ENCODE measurements at regions not wholly inside any gene's neighbourhood (a gene's known extent, or its start where the extent isn't known, plus 50 kb on each side); places are given as distances from the start of the nearest gene placed in this dataset.

- no peak for TF ChIP-seq ZBTB33 (IDR thresholded peaks at IDR 0.05; ENCODE audit: extremely low read depth, insufficient replicate concordance, low read length)
- TF ChIP-seq CEBPB (IDR thresholded peaks at IDR 0.05; ENCODE audit: low read depth): no peak
Measured at GRCh38 chr22:48580481-48580970, 1247.1 kb downstream of the BRD1 start (continued).

GRCh38 chr22:48579928-48580309 is 1247.8 kb downstream of the BRD1 start:
- no peak overlapping the region for H3K4me2 ChIP-seq (ENCODE audit: low read length)
- no peaks in the 10 kb centered on the region for H3K36me3 ChIP-seq (ENCODE audit: control insufficient read depth in 1 of 2, insufficient read depth in 2 of 2, low read length in 2 of 2)
- no peaks in the 10 kb centered on the region for H3K4me1 ChIP-seq (ENCODE audit: control insufficient read depth in 1 of 2, insufficient read depth in 2 of 2, low read length in 2 of 2)
- DNase-seq (ENCODE audit: low read depth, low spot score) (no peak), ATAC-seq (no peak)
- no peaks in the 10 kb centered on the region for H3K9me2 ChIP-seq (ENCODE audit: insufficient read depth)
- CTCF ChIA-PET: no interaction called here
- TF ChIP-seq JUND (IDR thresholded peaks at IDR 0.05) (no peak), RAD21 (IDR thresholded peaks at IDR 0.05; ENCODE audit: low read depth) (no peak), POLR2A (IDR thresholded peaks at IDR 0.05; ENCODE audit: borderline replicate concordance, extremely low read depth, insufficient read depth, insufficient read length) (no peak), CTCF (IDR thresholded peaks at IDR 0.05 in 2 of 3, conservative IDR thresholded peaks at IDR 0.05 in 1 of 3; ENCODE audit: borderline replicate concordance in 1 of 3, insufficient read depth in 1 of 3, low read depth in 2 of 3, low read length in 2 of 3) (no peak), CEBPB (IDR thresholded peaks at IDR 0.05; ENCODE audit: low read depth) (no peak), ATF3 (IDR thresholded peaks at IDR 0.05) (no peak), SP1 (IDR thresholded peaks at IDR 0.05; ENCODE audit: low read depth) (no peak), FOSL1 (IDR thresholded peaks at IDR 0.05; ENCODE audit: low read depth) (no peak), ZFX (IDR thresholded peaks at IDR 0.05) (no peak), EZH2phosphoT487 (IDR thresholded peaks at IDR 0.05; ENCODE audit: borderline replicate concordance) (no peak), REST (IDR thresholded peaks at IDR 0.05; ENCODE audit: low read depth) (no peak), ZNF274 (IDR thresholded peaks at IDR 0.05; ENCODE audit: low read depth, low read length) (no peak), TCF7L2 (IDR thresholded peaks at IDR 0.05; ENCODE audit: borderline replicate concordance, extremely low read depth, insufficient read depth, insufficient read length) (no peak), SIN3A (IDR thresholded peaks at IDR 0.05; ENCODE audit: low read depth) (no peak)
- no peak overlapping the region for H3K4me3 ChIP-seq (replicated peaks in 1 of 2; ENCODE audit: low read depth in 1 of 2, low read length in 2 of 2)
- peaks cover 6 to 14% of the 10 kb centered on the region in 2 experiments; a peak in 3 of 4 replicates for H3K9me3 ChIP-seq (ENCODE audit: control insufficient read depth in 1 of 2, insufficient read depth in 1 of 2, low read depth in 1 of 2, low read length in 2 of 2)
- RAD21 ChIA-PET (ENCODE audit: low non-redundant PET in 1 of 2, low total read pairs in 2 of 2, uncharacterized antibody in 2 of 2, unreplicated experiment in 2 of 2): no interaction called here
- BruUV-seq (replicated peaks): no TSS peak
- intact Hi-C loops (cut with micrococcal nuclease): no loop called here
- H3K27me3 ChIP-seq (ENCODE audit: insufficient read depth, low read length): no peaks in the 10 kb centered on the region
- H3K27ac ChIP-seq (ENCODE audit: low read depth, low read length): no peak overlapping the region
- no peaks in the 10 kb centered on the region for H3K79me2 ChIP-seq (ENCODE audit: insufficient read depth, low read length)
- POLR2A ChIA-PET: no interaction called here
- H4K20me1 ChIP-seq (ENCODE audit: insufficient read depth): no peaks in the 10 kb centered on the region
- no peak overlapping the region for H2AFZ ChIP-seq (ENCODE audit: low read depth, low read length, poor library complexity, severe bottlenecking)
- H3K9ac ChIP-seq (ENCODE audit: low read length): no peak overlapping the region
